D721Med (cell line): ENCODE measurements at regions not wholly inside any gene's neighbourhood (a gene's known extent, or its start where the extent isn't known, plus 50 kb on each side); places are given as distances from the start of the nearest gene placed in this dataset.
A peak's percentile ranks its signal among the peaks of the same experiment; 100 is the strongest.

Experiments used
- DNase-seq: peaks from one replicate; pipeline ENCODE4 v3.0.0; 2011; ENCODE audit warnings: low spot score; ENCODE audit not compliant: insufficient read length
- FAIRE-seq: peaks from 2 replicates; lab custom pipeline; 2011; peaks lifted over from hg19 to GRCh38; lab: Jason Lieb, UNC
- CTCF ChIP-seq: IDR thresholded peaks from 2 replicates; pipeline ENCODE4 v1.5.1; 2012; ENCODE audit warnings: mild to moderate bottlenecking, control low read depth; ENCODE audit not compliant: insufficient read depth; ENCODE audit errors: missing control alignments

DNA sequence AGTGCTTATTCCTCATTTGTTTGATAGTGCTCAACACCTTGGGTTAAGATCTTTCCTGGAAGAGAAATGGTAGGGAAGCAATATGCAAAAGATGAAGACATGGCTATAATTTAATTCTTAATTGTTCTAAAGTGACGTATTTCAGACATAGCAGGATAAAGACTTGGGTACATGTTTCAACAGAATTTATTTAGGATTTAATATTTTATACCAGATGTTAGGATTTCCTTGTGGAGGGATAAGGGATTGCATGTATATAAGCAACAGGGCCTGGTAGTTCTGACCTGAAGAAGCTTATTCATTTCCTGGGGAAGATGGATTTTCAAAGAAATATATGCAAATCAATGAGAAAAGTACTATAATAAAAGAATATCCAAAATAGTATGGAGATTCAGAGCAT lies 163.8 kb downstream of the FAT3 start:
- TF ChIP-seq CTCF = no peak
- FAIRE-seq (no peak), DNase-seq (no peak)

DNA sequence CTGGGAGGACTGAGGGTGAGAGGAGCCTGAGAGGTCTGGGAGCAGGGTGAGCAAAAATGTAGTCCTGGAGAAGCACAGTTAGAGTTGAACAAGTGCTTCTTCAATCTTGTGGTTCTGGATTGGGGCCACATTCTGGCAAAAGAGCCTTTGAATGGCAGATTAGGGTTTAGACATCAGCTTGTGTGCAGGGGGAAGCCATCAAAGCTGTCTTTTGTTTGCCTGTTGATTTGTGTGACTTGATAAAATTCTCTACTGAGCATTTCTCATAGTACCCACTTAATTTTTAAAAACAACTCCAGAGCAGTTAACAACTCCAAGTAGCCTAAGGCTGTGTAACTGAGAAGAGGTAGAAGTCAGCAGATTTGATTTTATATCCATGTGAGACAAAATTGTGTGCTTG lies 166.2 kb downstream of the FAT3 start:
- DNase-seq (no peak), FAIRE-seq (no peak)

DNA sequence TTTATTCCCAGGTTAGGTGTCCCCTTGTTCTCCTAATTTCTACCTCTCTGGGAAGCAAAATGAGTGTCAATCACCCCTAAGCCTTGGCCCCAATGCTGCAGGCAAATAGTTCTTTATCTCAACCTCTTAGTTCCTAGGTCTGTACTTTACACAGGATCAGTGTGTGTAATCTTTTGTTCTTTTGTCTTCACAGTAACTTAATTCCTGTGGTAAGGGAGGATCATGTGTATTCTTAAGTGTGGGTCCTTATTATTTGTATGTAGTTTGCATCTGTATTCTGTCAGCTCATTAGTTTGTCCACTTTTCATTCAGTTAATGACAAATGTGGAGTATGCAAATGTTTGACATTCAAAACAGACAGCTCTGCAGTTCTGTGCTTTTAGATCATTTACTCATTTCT lies 166.7 kb downstream of the FAT3 start:
- DNase-seq = no peak
- no peak for FAIRE-seq
- TF ChIP-seq CTCF = no peak

More for the DNA sequence above, 166.2 kb downstream of the FAT3 start:
- no peak for TF ChIP-seq CTCF

GRCh38 chr11:92391808-92392207 lies 167.2 kb downstream of the FAT3 start:
- FAIRE-seq = no peak
- no peak for DNase-seq

GRCh38 chr11:92393218-92393617 lies 168.6 kb downstream of the FAT3 start:
- DNase-seq (no peak), FAIRE-seq (no peak)
- TF ChIP-seq CTCF = no peak

More at GRCh38 chr11:92391808-92392207, 167.2 kb downstream of the FAT3 start:
- TF ChIP-seq CTCF = no peak

GRCh38 chr11:92396133-92396532 lies 171.5 kb downstream of the FAT3 start:
- FAIRE-seq = no peak
- DNase-seq = no peak
- no peak for TF ChIP-seq CTCF

DNA sequence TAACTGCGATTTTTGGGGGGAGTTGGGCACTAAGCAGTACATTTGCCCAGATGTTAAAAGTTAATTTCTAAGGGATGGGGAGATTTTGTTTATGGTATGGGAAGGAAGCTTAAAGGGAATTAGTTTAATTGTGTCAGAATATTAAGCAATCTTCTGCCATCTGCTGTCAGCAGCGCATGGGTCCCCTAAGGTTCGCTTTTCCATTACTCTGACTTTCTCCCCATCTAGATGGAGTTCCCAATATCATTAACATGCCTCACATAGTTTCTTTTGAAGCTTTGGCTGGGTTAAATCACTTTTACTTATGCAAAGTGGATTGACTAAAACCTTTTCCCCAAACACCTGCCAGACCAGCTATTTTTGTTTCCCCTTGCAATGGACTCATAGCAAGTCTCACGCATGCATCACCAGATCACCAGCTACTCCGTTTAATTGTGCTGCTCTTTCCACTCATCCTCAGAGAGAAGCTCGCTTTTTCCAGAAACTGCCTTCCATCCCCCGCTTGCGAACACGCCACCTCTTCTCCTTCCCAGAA lies 172.7 kb downstream of the FAT3 start:
- TF ChIP-seq CTCF = peak; percentile 32
- FAIRE-seq (peak; percentile 70), DNase-seq (no peak)
